Loucy (cell line): ENCODE measurements at regions not wholly inside any gene's neighbourhood (a gene's known extent, or its start where the extent isn't known, plus 50 kb on each side); places are given as distances from the start of the nearest gene placed in this dataset.

Source experiments
- H2AFZ ChIP-seq: fragments of 200-600 bp; sonication (generic); 2 replicates; pipeline ENCODE4 v1.6.0; 2016; ENCODE audit warnings: antibody characterized with exemption, mild to moderate bottlenecking, low read length, moderate library complexity
- H3F3A ChIP-seq: fragments of 200-600 bp; 2 replicates; pipeline ENCODE4 v1.6.0; 2016; ENCODE audit warnings: antibody characterized with exemption, low read depth, mild to moderate bottlenecking
- H3K27me3 ChIP-seq: fragments of 200-600 bp; sonication (generic); 2 replicates; pipeline ENCODE4 v1.6.1; 2014; ENCODE audit warnings: low read length, mild to moderate bottlenecking; ENCODE audit not compliant: insufficient read depth, poor library complexity, severe bottlenecking
- H3K36me3 ChIP-seq: fragments of 200-600 bp; sonication (generic); 2 replicates; pipeline ENCODE4 v1.6.1; 2016; ENCODE audit warnings: low read length; ENCODE audit not compliant: insufficient read depth
- H3K4me1 ChIP-seq: fragments of 200-600 bp; sonication (generic); 2 replicates; pipeline ENCODE4 v1.5.1; 2014; ENCODE audit warnings: low read length, mild to moderate bottlenecking; ENCODE audit not compliant: insufficient read depth, poor library complexity, severe bottlenecking
- H3K4me2 ChIP-seq: fragments of 200-600 bp; sonication (generic); 2 replicates; pipeline ENCODE4 v1.6.0; 2014; ENCODE audit warnings: antibody characterized with exemption, low read length, low read depth, mild to moderate bottlenecking; ENCODE audit not compliant: poor library complexity, severe bottlenecking
- H3K4me3 ChIP-seq: fragments of 200-600 bp; sonication (generic); 2 replicates; pipeline ENCODE4 v1.5.1; 2014; ENCODE audit warnings: low read length, mild to moderate bottlenecking, mixed read lengths; ENCODE audit not compliant: poor library complexity, severe bottlenecking
- H3K79me2 ChIP-seq: fragments of 200-600 bp; sonication (generic); 2 replicates; pipeline ENCODE4 v1.6.1; 2014; ENCODE audit warnings: low read length; ENCODE audit not compliant: insufficient read depth
- H3K9ac ChIP-seq: fragments of 200-600 bp; sonication (generic); 2 replicates; pipeline ENCODE4 v1.6.0; 2014; ENCODE audit warnings: mild to moderate bottlenecking, low read depth, low read length, moderate library complexity; ENCODE audit not compliant: poor library complexity, severe bottlenecking
- H3K9me2 ChIP-seq: fragments of 200-600 bp; sonication (generic); replicated peaks from 2 replicates; pipeline ENCODE4 v1.6.1; 2016; ENCODE audit warnings: low read depth, low read length, mixed read lengths
- H3K9me3 ChIP-seq: fragments of 200-600 bp; sonication (generic); 2 replicates; pipeline ENCODE4 v1.6.1; 2014; ENCODE audit warnings: mild to moderate bottlenecking, antibody characterized with exemption, low read length, low read depth; ENCODE audit not compliant: insufficient read depth
- H4K20me1 ChIP-seq: fragments of 200-600 bp; sonication (generic); 2 replicates; pipeline ENCODE4 v1.6.0; 2014; ENCODE audit warnings: antibody characterized with exemption, low read length, mild to moderate bottlenecking; ENCODE audit not compliant: insufficient read depth, poor library complexity, severe bottlenecking
- CTCF ChIP-seq: fragments of 200-600 bp; sonication (generic); conservative IDR thresholded peaks from 2 replicates; pipeline ENCODE4 v1.5.1; 2014; ENCODE audit warnings: mild to moderate bottlenecking, antibody characterized with exemption, low read length
- EZH2phosphoT487 ChIP-seq: fragments of 200-600 bp; IDR thresholded peaks from 2 replicates; pipeline ENCODE4 v1.6.1; 2018; ENCODE audit warnings: antibody characterized with exemption, mild to moderate bottlenecking, moderate library complexity, borderline replicate concordance

- Histone ChIP-seq H4K20me1 (no peaks in the 10 kb centered on the region), H3K4me1 (no peaks in the 10 kb centered on the region), H3K9me3 (no peaks in the 10 kb centered on the region; the same call in 1 of the 2 replicates), H2AFZ (no peak overlapping the region), H3K79me2 (no peaks in the 10 kb centered on the region), H3K9me2 (no peaks in the 10 kb centered on the region), H3F3A (no peaks in the 10 kb centered on the region), H3K27me3 (no peaks in the 10 kb centered on the region), H3K4me2 (no peak overlapping the region), H3K9ac (no peak overlapping the region), H3K36me3 (no peaks in the 10 kb centered on the region), H3K4me3 (no peak overlapping the region)
- TF ChIP-seq EZH2phosphoT487: no peak
- no peak for TF ChIP-seq CTCF
These were observed 608.0 kb downstream of the BCKDHB start for GRCh38 chr6:80714513-80714912.

GRCh38 chr6:80698459-80698858, 592.0 kb downstream of the BCKDHB start:
- Histone ChIP-seq H3F3A (no peaks in the 10 kb centered on the region), H3K4me1 (no peaks in the 10 kb centered on the region), H3K9me3 (peaks cover 9% of the 10 kb centered on the region; the same call in 1 of the 2 replicates), H3K9me2 (no peaks in the 10 kb centered on the region), H3K9ac (no peak overlapping the region), H3K36me3 (no peaks in the 10 kb centered on the region), H3K79me2 (no peaks in the 10 kb centered on the region), H4K20me1 (no peaks in the 10 kb centered on the region), H2AFZ (no peak overlapping the region), H3K27me3 (no peaks in the 10 kb centered on the region), H3K4me2 (no peak overlapping the region), H3K4me3 (no peak overlapping the region)
- TF ChIP-seq CTCF: no peak
- TF ChIP-seq EZH2phosphoT487: no peak

GRCh38 chr6:80696268-80696667, 589.8 kb downstream of the BCKDHB start:
- Histone ChIP-seq H3K9me2 (no peaks in the 10 kb centered on the region), H3K4me3 (no peak overlapping the region), H4K20me1 (no peaks in the 10 kb centered on the region), H2AFZ (no peak overlapping the region), H3K79me2 (no peaks in the 10 kb centered on the region), H3K9ac (no peak overlapping the region), H3K9me3 (no peaks in the 10 kb centered on the region), H3F3A (no peaks in the 10 kb centered on the region), H3K4me2 (no peak overlapping the region), H3K4me1 (no peaks in the 10 kb centered on the region), H3K36me3 (no peaks in the 10 kb centered on the region), H3K27me3 (no peaks in the 10 kb centered on the region)
- TF ChIP-seq CTCF (no peak), EZH2phosphoT487 (no peak)
